HG02852 (cell line): ENCODE measurements at regions not wholly inside any gene's neighbourhood (a gene's known extent, or its start where the extent isn't known, plus 50 kb on each side); places are given as distances from the start of the nearest gene placed in this dataset.
A peak's percentile ranks its signal among the peaks of the same experiment; 100 is the strongest.
"Not testable (repeated sequence)": the region's sequence is repeated elsewhere in the genome, so short reads cannot be mapped to it uniquely, and the experiment has no call there.

Experiments used
- ATAC-seq: cut with Tn5 transposase; IDR thresholded peaks from one replicate; pipeline ENCODE4 v1.9.1; 2021; ENCODE audit warnings: mild to moderate bottlenecking, moderate library complexity; ENCODE audit not compliant: unreplicated experiment

DNA sequence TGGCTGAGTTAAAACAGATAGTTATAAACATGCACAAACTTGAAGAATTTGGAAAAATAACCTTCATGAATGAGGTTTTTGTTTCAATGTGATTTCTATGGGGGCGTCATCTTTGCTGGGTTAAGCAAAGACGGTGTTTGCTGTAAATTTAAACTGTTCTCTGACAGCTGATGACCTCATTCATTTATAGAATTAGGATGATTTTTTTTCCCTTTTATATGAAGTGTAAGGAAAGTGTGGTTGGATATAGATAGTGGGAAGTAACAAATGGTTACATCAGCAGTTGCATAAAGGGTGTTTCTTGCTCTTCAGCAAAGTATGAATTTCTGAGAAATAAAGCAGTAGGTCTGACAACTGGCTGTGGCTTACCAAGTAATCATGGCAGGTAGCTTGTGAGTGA, 137.2 kb upstream of the CENPW start:
- no peak for ATAC-seq

- ATAC-seq, result no peak
These were observed 135.8 kb upstream of the CENPW start for GRCh38 chr6:126204126-126204525.

DNA sequence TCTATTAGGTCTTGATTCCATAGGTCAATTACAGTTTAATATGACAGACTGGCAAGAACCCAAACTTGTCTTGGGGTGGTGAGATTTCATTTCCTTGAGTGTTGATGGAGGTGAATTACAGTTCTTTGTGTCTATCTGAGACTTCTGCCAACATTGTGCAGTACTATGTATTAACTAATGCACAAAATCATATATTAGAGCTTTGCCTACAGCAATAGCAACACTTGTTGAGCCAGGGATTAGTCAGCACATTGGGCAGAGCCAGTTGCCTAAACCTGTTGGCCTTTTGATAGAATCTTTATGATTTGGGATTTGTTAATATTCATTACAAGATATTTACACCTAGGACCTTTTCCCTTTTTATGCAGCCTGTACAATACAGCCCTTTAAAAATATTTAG, 135.3 kb upstream of the CENPW start:
- no peak for ATAC-seq

DNA sequence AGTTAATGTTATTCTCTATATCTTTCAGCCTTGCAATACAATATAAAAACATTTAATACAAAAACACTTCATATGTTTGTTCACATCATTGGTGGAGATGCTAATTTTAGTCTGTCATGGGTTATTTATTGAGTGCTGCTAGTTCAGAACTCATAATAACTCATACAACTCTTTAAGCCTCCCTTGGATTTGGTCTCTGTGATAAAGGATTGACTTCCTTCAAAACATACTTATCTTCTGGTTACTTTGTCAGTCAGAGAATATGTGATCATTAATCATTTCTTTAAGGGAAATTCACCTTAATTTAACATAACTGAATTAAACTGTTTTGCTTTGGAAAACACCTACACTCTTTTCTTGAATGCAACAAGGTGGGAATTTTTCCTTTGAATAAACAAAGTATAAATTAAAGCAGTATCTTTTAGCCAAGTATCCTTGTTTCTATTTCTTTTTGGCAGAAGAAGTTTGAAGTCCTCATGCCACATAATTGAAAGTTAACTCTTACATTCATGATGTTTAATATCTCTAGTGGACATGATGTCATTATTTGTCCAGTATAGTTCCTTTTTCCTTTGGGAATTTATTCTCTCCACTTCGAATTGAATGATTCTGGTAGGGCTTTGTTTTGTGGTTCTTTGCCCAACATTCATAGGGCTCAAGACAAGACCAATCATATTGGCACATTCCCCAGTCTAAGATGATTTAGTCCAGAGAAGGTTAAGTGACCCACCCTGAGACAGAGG, 133.2 kb upstream of the CENPW start:
- ATAC-seq, result no peak

DNA sequence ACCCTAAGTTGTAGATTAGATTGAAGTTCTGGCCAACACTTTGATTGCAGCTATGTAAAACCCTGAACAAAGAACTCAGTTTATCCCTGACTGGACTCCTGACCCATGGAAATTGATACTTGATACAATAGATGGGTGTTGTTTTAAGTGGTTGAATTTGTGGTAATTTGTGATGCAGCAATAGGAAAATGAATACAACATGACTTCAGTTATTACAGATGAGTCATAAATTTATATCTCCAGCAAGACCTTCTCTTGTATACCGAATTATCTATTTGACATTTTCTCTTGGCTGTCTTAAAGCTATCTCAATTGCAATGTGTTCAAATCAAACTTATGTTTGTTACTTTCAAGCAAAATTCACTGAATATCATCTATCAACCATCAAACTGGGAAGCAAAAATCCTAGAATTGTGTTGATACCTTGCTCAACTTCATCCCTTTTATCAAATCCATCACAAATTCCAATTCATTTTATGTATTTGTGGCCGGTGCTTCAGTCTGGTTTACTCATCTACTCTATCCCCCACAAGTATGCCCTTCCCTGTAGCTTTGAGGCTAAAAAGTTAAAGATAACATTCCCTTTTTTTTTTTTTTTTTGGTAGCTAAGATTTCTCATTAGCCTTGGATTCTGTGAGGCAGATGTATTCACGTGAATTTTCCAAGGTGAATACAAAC, 129.4 kb upstream of the CENPW start:
- no peak for ATAC-seq

- no peak for ATAC-seq
These were observed 122.4 kb upstream of the CENPW start for GRCh38 chr6:126217497-126217896.

DNA sequence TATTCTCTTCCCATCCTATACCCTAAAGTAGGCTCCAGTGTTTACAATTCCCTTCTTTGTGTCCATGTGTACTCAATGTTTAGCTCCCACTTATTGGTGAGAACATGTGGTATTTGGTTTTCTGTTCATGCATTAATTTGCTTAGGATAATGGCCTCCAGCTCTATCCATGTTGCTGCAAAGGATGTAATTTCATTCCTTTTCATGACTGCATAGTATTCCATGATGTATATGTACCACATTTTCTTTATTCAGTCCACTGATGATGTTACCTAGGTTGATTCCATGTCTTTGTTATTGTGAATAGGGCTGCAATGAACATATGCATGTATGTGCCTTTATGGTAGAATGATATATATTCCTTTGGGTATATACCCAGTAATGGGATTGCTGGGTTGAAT, 119.0 kb upstream of the CENPW start:
- not testable (repeated sequence) for ATAC-seq

DNA sequence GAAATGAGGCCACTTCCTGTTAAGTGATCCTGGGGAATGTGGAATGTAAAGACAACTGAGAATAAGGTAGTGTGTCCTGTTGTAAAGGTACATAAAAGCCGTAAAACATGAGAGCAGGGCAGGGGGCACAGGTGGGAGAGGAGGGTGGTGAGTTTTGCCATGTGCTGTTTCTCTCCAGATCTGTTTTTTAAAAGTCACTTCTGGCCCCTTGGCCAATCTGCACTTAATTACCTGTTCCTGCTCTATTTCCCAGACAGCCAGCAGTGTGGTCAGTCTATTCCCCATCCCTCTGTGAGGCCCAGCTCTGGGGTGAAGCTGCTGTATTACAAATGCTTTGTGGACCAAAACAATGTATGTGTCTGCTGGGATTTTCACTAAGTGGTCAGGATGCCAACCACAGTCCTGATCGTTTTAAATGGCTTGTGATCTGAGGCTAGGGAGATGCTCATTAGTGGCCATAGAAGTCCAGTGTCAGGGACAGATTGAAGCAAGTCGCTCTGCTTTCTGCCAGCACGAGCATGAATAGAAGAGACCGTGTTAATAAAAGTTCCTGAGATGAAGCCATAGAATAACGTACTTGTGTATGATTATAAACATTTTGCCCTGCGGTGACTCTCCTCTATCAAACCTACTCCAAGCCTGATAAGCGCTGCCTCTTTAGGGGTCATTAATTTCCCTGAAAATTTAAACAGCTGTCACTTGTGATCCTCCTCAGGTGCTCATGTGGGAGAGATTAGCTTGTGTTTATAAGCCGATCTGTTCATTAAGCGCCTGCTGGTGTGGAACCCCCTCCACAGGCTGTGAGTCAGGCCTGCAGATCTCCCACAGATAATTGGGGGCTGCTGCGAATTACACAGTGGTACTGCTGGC, 111.8 kb upstream of the CENPW start:
- ATAC-seq, result no peak

GRCh38 chr6:126232671-126233070, 107.2 kb upstream of the CENPW start:
- no peak for ATAC-seq

GRCh38 chr6:126233192-126233591, 106.7 kb upstream of the CENPW start:
- no peak for ATAC-seq

GRCh38 chr6:126235363-126235762, 104.6 kb upstream of the CENPW start:
- ATAC-seq, result no peak

DNA sequence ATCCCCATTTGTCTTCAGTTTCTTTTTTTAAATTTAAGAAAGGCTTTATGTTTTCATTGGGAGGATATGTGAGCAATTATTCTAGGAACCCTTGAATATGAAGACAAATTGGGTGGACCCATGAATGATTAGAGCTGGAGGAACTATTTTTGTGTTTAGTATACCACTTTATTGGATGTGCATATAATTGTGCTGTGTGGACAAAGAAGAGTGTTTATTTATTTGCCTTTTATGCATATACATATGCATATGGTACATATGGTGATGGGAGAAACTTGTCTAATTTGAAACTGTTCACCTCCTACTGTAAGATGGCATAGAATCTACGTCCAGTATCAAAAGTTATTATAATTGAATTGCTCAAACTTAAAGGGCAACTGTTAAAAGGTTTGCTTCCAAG, 94.8 kb upstream of the CENPW start:
- ATAC-seq, result no peak

- ATAC-seq, result peak; percentile 33
These were observed 87.8 kb upstream of the CENPW start for GRCh38 chr6:126252154-126252553.

- peak; percentile 39 for ATAC-seq
These were observed 86.5 kb upstream of the CENPW start for GRCh38 chr6:126253431-126253830.

- no peak for ATAC-seq
These were observed 81.8 kb upstream of the CENPW start for GRCh38 chr6:126258150-126258549.

DNA sequence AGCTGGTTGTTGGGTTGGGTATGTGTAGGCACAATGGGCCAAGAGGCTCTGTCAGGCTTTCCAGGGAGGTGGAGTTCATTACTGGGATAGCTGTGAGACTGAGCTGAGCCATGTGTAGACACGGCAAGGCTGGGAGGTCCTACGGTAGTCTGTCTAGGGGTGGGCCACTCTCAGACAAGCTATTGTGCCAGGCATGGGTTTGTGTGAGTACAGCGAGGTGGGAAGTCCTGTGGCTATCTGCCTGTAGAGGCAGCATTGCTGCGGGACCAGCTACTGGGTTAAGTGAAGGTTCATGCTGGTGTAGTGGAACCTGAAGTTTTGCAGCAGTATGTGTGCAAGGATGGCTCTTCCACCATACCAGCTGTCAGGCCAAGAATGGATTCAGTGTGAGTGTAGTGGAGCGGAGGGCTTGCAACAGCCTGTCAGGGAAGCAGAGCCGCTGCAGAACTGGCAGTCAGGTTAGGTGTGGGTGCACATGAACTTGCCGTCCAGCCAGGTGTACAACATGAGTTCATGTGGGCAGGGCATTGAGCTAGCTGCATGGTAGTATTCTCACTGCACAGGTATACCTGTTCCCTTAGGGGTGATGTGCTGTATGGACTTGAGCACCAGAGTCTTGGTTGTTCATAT, 78.0 kb upstream of the CENPW start:
- no peak for ATAC-seq

GRCh38 chr6:126264265-126264664, 75.7 kb upstream of the CENPW start:
- ATAC-seq, result no peak

DNA sequence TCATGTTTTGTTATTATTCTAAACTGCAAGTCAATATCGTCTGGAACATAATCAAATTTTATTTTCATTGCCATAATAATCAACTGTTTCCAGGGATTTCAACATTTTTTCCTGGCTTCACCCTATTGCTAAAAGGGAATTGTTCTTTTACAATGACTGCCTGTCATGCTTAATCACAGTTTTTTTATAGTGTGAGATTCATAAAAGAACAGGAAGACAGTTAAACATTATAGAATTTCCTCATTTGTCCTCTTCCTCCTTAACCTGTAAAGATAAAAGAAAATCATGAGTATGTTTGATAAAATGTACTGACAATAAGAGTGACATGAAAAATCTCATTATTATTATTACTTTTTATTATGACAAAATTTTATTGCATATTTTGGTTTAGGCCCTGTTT, 73.3 kb upstream of the CENPW start:
- ATAC-seq, result no peak

GRCh38 chr6:126267626-126268025, 72.3 kb upstream of the CENPW start:
- ATAC-seq, result peak; percentile 16

DNA sequence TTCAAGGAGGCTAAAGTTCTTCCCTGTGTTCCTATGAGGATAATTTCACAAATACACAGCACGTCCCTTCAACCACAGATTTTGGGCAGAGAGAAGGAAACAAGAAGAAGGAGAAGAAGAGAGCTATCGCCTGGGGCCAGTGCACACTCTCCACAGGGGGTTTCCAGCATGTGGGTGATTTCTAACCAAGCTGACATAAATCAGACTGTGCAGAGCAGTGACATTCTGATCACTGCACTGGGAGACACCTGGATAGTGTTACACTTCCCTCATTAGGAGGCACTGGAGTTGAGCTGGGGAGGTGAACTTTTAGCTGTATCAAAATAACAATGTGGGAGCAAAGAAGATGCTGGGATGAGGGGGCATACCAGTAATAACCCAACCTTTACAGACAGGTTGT, 71.8 kb upstream of the CENPW start:
- peak; percentile 96 for ATAC-seq

- ATAC-seq, result no peak
These were observed 59.6 kb upstream of the CENPW start for GRCh38 chr6:126280287-126280686.
